NCI-H1092 treated with DMSO at 0.1 percent for 48 hours (cell line): ENCODE measurements at regions not wholly inside any gene's neighbourhood (a gene's known extent, or its start where the extent isn't known, plus 50 kb on each side); places are given as distances from the start of the nearest gene placed in this dataset.
"Not testable (repeated sequence)": the region's sequence is repeated elsewhere in the genome, so short reads cannot be mapped to it uniquely, and the experiment has no call there.

Experiments
- DNase-seq: peaks from one replicate; lab custom pipeline; 2025; lab: John Stamatoyannopoulos, UW

DNA sequence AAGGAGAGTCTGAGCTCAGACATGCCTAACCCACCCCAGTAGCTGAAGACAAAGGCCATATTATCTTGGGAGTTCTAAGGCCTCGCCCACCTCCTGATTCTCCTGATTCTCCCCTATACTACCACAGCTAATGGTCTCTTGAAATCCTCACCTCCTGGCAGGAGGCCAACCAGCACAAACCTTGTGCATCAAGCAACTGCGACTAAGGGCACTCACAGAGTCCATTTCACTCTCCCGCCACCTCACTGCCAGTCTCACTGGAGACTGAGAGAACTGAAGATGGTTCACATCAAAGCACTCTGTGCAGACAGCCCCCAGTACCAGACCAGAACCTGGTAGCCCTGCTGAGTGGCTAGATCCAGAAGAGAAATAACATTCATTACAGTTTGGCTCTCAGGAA is 102.1 kb upstream of the KLF8 start:
- no peak for DNase-seq

DNA sequence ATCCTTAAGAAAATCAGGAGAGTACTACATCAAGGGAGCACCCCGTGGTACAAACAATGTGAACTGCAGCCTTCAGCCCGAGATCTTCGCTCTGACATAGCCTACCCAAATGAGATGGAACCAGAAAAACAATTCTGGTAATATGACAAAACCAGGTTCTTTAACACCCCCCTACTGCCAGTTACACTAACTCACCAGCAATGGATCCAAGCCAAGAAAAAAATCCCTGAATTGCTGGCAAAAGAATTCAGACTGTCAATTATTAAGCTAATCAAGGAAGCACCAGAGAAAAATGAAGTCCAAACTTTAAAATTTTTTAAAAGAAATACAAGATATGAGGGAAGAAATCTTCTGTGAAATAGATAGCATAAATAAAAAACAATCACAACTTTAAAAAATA is 101.7 kb upstream of the KLF8 start:
- DNase-seq: no peak

DNA sequence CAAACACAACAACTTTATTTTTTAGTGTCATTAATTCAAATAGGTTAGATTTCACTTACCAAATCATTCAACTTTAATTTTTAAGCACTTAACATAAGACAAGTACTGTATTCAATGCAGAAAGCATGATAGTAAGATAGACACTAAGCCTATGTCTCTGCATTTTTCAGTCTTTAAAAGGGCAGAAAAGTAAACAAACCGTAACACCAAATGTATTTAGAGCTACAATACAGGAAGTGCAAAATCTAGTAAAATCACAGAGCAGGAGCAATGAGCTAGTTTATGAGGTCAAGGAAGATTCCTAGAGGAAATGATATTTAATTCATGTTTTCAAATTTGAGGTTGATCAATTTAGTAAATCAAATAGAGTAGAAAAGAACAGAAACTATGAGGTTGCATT is 68.0 kb upstream of the KLF8 start:
- DNase-seq: not testable (repeated sequence)
